ENCODE measurements at regions not wholly inside any gene's neighbourhood (a gene's known extent, or its start where the extent isn't known, plus 50 kb on each side); places are given as distances from the start of the nearest gene placed in this dataset.

- TF ChIP-seq CTCF (IDR thresholded peaks at IDR 0.05; ENCODE audit: insufficient read depth, low read depth, low read length): no peak
- DNase-seq (ENCODE audit: low read depth): no peak
- POLR2A ChIA-PET: no interaction called here
- no peak overlapping the region for H3K4me3 ChIP-seq (ENCODE audit: low read depth, low read length)
- CTCF ChIA-PET: interaction anchor here (0.8 kb wide), 1 partner anchor 19 kb away, joined by 4 read pairs; no protein-coding TSS in a partner anchor
- no peaks in the 10 kb centered on the region for H3K36me3 ChIP-seq (ENCODE audit: control insufficient read depth, insufficient read depth, low read length)
- H3K27me3 ChIP-seq (ENCODE audit: control insufficient read depth, insufficient read depth, low read length): no peaks in the 10 kb centered on the region
These were observed 123.5 kb downstream of the MBD2 start for GRCh38 chr18:54100920-54101470.

GRCh38 chr18:54100466-54100865 lies 124.0 kb downstream of the MBD2 start:
- CTCF ChIA-PET: no interaction called here
- Histone ChIP-seq H3K36me3 (ENCODE audit: control insufficient read depth, insufficient read depth, low read length) (no peaks in the 10 kb centered on the region), H3K4me3 (ENCODE audit: low read depth, low read length) (no peak overlapping the region), H3K27me3 (ENCODE audit: control insufficient read depth, insufficient read depth, low read length) (no peaks in the 10 kb centered on the region)
- TF ChIP-seq CTCF (IDR thresholded peaks at IDR 0.05; ENCODE audit: insufficient read depth, low read depth, low read length): no peak
- POLR2A ChIA-PET: no interaction called here
- DNase-seq (ENCODE audit: low read depth): no peak

DNA sequence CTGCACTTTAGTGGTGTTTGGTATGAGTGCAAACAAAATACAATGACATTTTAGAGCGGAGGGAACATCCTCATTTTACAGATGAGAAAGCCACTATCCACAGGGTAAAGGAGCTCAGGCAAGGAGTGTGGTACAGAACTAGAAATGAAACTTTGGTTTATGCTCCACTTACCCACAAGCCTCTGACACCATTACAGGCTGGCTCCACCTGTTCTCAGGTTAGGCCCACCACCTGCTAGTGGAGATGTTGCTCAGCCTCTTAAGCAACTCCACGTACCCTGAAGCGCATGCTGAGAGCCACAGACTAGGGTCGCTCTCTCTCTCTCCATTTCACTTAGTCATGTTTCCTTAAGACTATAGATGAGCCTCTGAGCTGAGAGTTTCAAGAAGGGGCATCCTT lies 130.0 kb downstream of the MBD2 start:
- no peaks in the 10 kb centered on the region for H3K27me3 ChIP-seq (ENCODE audit: control insufficient read depth, insufficient read depth, low read length)
- no peak for DNase-seq (ENCODE audit: low read depth)
- POLR2A ChIA-PET: no interaction called here
- TF ChIP-seq CTCF (IDR thresholded peaks at IDR 0.05; ENCODE audit: insufficient read depth, low read depth, low read length): no peak
- CTCF ChIA-PET: interaction anchor here (0.9 kb wide), 1 partner anchor 25 kb away, joined by 4 read pairs; no protein-coding TSS in a partner anchor
- H3K4me3 ChIP-seq (ENCODE audit: low read depth, low read length): no peak overlapping the region
- H3K36me3 ChIP-seq (ENCODE audit: control insufficient read depth, insufficient read depth, low read length): no peaks in the 10 kb centered on the region

GRCh38 chr18:54090856-54091255 lies 133.6 kb downstream of the MBD2 start:
- no peaks in the 10 kb centered on the region for H3K27me3 ChIP-seq (ENCODE audit: control insufficient read depth, insufficient read depth, low read length)
- CTCF ChIA-PET: no interaction called here
- DNase-seq (ENCODE audit: low read depth): no peak
- H3K36me3 ChIP-seq (ENCODE audit: control insufficient read depth, insufficient read depth, low read length): no peaks in the 10 kb centered on the region
- no peak for TF ChIP-seq CTCF (IDR thresholded peaks at IDR 0.05; ENCODE audit: insufficient read depth, low read depth, low read length)
- POLR2A ChIA-PET: no interaction called here
- H3K4me3 ChIP-seq (ENCODE audit: low read depth, low read length): no peak overlapping the region

DNA sequence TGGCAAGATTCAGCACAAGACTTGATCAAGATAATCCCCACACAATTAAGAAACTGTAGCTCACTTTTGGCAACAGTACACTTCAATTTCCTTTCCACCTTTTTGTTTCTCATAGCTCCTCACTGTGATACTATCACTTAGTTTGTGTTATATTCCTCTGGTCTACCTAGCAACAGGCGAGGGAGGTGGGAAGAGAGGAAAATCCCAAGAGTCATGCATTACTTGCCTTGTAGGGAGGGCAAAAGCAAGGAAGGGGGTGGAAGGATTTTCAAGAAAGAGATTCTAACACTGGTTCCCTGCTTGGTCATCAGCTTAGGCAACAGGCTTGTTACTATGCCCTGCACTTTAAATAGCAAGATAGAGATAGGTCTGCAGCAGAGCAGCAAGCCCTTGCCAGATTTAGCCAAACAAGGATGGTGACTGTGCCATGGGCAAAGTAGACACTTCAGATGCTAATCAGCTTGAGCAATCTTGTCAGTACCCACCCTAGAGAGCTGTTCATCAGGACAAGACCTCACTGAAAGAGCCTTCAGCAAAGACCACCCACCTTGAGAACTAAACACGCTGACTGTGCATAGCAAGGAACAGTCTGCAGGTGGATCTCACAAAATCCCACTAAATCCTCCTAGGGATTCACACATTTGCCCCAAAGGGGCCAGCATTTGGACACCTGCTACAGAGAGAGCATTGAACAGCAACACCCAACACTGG lies 134.6 kb downstream of the MBD2 start:
- Histone ChIP-seq H3K36me3 (ENCODE audit: control insufficient read depth, insufficient read depth, low read length) (no peaks in the 10 kb centered on the region), H3K4me3 (ENCODE audit: low read depth, low read length) (no peak overlapping the region), H3K27me3 (ENCODE audit: control insufficient read depth, insufficient read depth, low read length) (no peaks in the 10 kb centered on the region)
- no peak for DNase-seq (ENCODE audit: low read depth)
- ChIA-PET POLR2A (no interaction called here), CTCF (interaction anchor here (1.0 kb wide), 1 partner anchor 12 kb away, joined by 5 read pairs; no protein-coding TSS in a partner anchor)
- TF ChIP-seq CTCF (IDR thresholded peaks at IDR 0.05; ENCODE audit: insufficient read depth, low read depth, low read length): no peak

Data from BJ (cell line).